Transverse colon (tissue), 4 donors: ENCODE measurements at regions not wholly inside any gene's neighbourhood (a gene's known extent, or its start where the extent isn't known, plus 50 kb on each side); places are given as distances from the start of the nearest gene placed in this dataset.

Experiments
- DNase-seq: peaks from one replicate; pipeline ENCODE4 v3.0.0-alpha.2; 2019
- H3K27ac ChIP-seq, 4 donors: fragments of 200-600 bp; sonication (generic); 2 replicates each; pipeline ENCODE4 v1.5.1; 2016 to 2018; ENCODE audit warnings: inconsistent platforms in 4 of 4
- H3K27me3 ChIP-seq: fragments of 200-600 bp; sonication (generic); 2 replicates; pipeline ENCODE4 v1.5.1; 2017; ENCODE audit warnings: inconsistent platforms
- H3K36me3 ChIP-seq, 4 donors: fragments of 200-600 bp; sonication (generic); 2 replicates each; pipeline ENCODE4 v1.5.1; 2017 to 2019; ENCODE audit warnings: inconsistent platforms in 4 of 4
- H3K4me1 ChIP-seq, 4 donors: fragments of 200-600 bp; sonication (generic); 2 replicates each; pipeline ENCODE4 v1.5.1; 2017 to 2020; ENCODE audit warnings: inconsistent platforms in 4 of 4
- H3K4me3 ChIP-seq, 4 donors: fragments of 200-600 bp; sonication (generic); 1 replicate in 1 of 4; 2 replicates in 3 of 4; pipeline versions ENCODE4 v1.5.1 to v1.6.1; 2017 to 2019; ENCODE audit warnings: inconsistent platforms in 4 of 4
- H3K9me3 ChIP-seq, 2 donors: fragments of 200-600 bp; sonication (generic); 2 replicates each; pipeline ENCODE4 v1.5.1; 2017 to 2019; ENCODE audit warnings: inconsistent platforms in 2 of 2
- CTCF ChIP-seq, 5 experiments: fragments of 200-600 bp in 3 of 5; fragments of 450-650 bp in 2 of 5; sonication (generic) in 3 of 5; IDR thresholded peaks; 1 replicate in 2 of 5; 2 replicates in 3 of 5; pipeline ENCODE4 v1.5.1; 2016 to 2017; ENCODE audit warnings: antibody characterized with exemption in 5 of 5, inconsistent platforms in 3 of 5, mild to moderate bottlenecking in 2 of 5, moderate library complexity in 1 of 5
- EP300 ChIP-seq: sonication (generic); formaldehyde crosslinking; IDR thresholded peaks from one replicate; pipeline ENCODE4 v1.6.1; 2017; ENCODE audit warnings: antibody characterized with exemption, low read depth
- POLR2A ChIP-seq: fragments of 450-650 bp; IDR thresholded peaks from one replicate; pipeline ENCODE4 v1.6.1; 2016; ENCODE audit warnings: antibody characterized with exemption, mild to moderate bottlenecking, moderate library complexity
- POLR2AphosphoS5 ChIP-seq, 3 donors: sonication (generic); formaldehyde crosslinking; IDR thresholded peaks; one replicate each; pipeline ENCODE4 v1.6.1; 2016; ENCODE audit warnings: antibody characterized with exemption in 3 of 3
- WGBS, 2 donors: methylation state at CpG; one replicate each; pipeline ENCODE4 v1.1.5; 2018; ENCODE audit warnings: low coverage in 1 of 2; 5-methylcytosine and 5-hydroxymethylcytosine counted together
- in situ Hi-C, 4 donors: fragments of 200-750 bp; cut with MboI; loops; one replicate each; pipeline versions ENCODE4 v1.15.0 to v1.15.1; 2017; ENCODE audit warnings: low sequenced_read_pairs in 3 of 4, low pct_ligation_motif_present in 1 of 4, low pct_unique_long_range_greater_than_20kb in 1 of 4
- intact Hi-C: fragments of 100-400 bp; cut with DNase I; formaldehyde crosslinking; loops from one replicate; pipeline ENCODE4 v1.15.1; 2023; ENCODE audit warnings: low total_unique reads

- Histone ChIP-seq H3K27me3 (no peaks in the 10 kb centered on the region), H3K4me1 (peaks cover 0 to 12% (median 5%) of the 10 kb centered on the region in 4 donors), H3K4me3 (no peak overlapping the region), H3K27ac (no peak overlapping the region), H3K9me3 (no peaks in the 10 kb centered on the region), H3K36me3 (no peaks in the 10 kb centered on the region)
- intact Hi-C loops: no loop called here
- TF ChIP-seq POLR2AphosphoS5 (IDR thresholded peaks at IDR 0.05) (no peak), POLR2A (no peak), CTCF (IDR thresholded peaks at IDR 0.05) (no peak), EP300 (no peak)
- 82 to 84% methylated on average over 5 to 8 of the region's 8 CpGs for WGBS, 2 donors
- in situ Hi-C loops: no loop called here
- no peak for DNase-seq
Observed at GRCh38 chr18:70416496-70416895, 127.7 kb downstream of the SOCS6 start.

GRCh38 chr18:70415823-70416488 is 127.1 kb downstream of the SOCS6 start:
- Histone ChIP-seq H3K4me1 (peaks cover 0 to 7% (median under 1%) of the 10 kb centered on the region in 4 donors), H3K4me3 (no peak overlapping the region), H3K36me3 (no peaks in the 10 kb centered on the region), H3K9me3 (no peaks in the 10 kb centered on the region), H3K27me3 (no peaks in the 10 kb centered on the region), H3K27ac (no peak overlapping the region)
- in situ Hi-C loops (no loop called here), intact Hi-C loops (no loop called here)
- WGBS, 2 donors: 68 to 69% methylated on average over 7 to 13 of the region's 13 CpGs
- DNase-seq: peak; percentile 31
- no peak for TF ChIP-seq CTCF (IDR thresholded peaks at IDR 0.05)
- TF ChIP-seq POLR2A: no peak
- TF ChIP-seq POLR2AphosphoS5 (IDR thresholded peaks at IDR 0.05): no peak
- no peak for TF ChIP-seq EP300

- no peak overlapping the region for H3K27ac ChIP-seq
- H3K9me3 ChIP-seq: no peaks in the 10 kb centered on the region
- DNase-seq: no peak
- H3K27me3 ChIP-seq: no peaks in the 10 kb centered on the region
- H3K4me3 ChIP-seq: no peak overlapping the region
- in situ Hi-C loops (no loop called here), intact Hi-C loops (no loop called here)
- WGBS, 2 donors: 70 to 85% methylated on average over 6 of the region's 6 CpGs
- no peaks in the 10 kb centered on the region for H3K36me3 ChIP-seq
- no peak for TF ChIP-seq POLR2A
- no peak for TF ChIP-seq CTCF (IDR thresholded peaks at IDR 0.05)
- no peak for TF ChIP-seq POLR2AphosphoS5 (IDR thresholded peaks at IDR 0.05)
- TF ChIP-seq EP300: no peak
- H3K4me1 ChIP-seq: no peaks in the 10 kb centered on the region
Observed at GRCh38 chr18:70414315-70414900, 125.6 kb downstream of the SOCS6 start.

GRCh38 chr18:70413455-70413854 is 124.6 kb downstream of the SOCS6 start:
- in situ Hi-C loops: no loop called here
- 75 to 80% methylated on average over 1 to 3 of the region's 3 CpGs for WGBS, 2 donors

More at GRCh38 chr18:70413455-70413854, 124.6 kb downstream of the SOCS6 start:
- no peaks in the 10 kb centered on the region for H3K4me1 ChIP-seq
- no peak for DNase-seq
- H3K36me3 ChIP-seq: no peaks in the 10 kb centered on the region
- H3K27me3 ChIP-seq: no peaks in the 10 kb centered on the region
- H3K27ac ChIP-seq: no peak overlapping the region
- no peaks in the 10 kb centered on the region for H3K9me3 ChIP-seq
- TF ChIP-seq POLR2A: no peak
- TF ChIP-seq CTCF (IDR thresholded peaks at IDR 0.05): no peak
- TF ChIP-seq EP300: no peak
- no peak for TF ChIP-seq POLR2AphosphoS5 (IDR thresholded peaks at IDR 0.05)
- no peak overlapping the region for H3K4me3 ChIP-seq
- intact Hi-C loops: no loop called here
